ENCODE measurements at regions not wholly inside any gene's neighbourhood (a gene's known extent, or its start where the extent isn't known, plus 50 kb on each side); places are given as distances from the start of the nearest gene placed in this dataset.
"Not testable (repeated sequence)": the region's sequence is repeated elsewhere in the genome, so short reads cannot be mapped to it uniquely, and the experiment has no call there.

GRCh38 chr4:138348055-138348454 lies 105.9 kb upstream of the SLC7A11 start:
- TF ChIP-seq, protein P1, sequence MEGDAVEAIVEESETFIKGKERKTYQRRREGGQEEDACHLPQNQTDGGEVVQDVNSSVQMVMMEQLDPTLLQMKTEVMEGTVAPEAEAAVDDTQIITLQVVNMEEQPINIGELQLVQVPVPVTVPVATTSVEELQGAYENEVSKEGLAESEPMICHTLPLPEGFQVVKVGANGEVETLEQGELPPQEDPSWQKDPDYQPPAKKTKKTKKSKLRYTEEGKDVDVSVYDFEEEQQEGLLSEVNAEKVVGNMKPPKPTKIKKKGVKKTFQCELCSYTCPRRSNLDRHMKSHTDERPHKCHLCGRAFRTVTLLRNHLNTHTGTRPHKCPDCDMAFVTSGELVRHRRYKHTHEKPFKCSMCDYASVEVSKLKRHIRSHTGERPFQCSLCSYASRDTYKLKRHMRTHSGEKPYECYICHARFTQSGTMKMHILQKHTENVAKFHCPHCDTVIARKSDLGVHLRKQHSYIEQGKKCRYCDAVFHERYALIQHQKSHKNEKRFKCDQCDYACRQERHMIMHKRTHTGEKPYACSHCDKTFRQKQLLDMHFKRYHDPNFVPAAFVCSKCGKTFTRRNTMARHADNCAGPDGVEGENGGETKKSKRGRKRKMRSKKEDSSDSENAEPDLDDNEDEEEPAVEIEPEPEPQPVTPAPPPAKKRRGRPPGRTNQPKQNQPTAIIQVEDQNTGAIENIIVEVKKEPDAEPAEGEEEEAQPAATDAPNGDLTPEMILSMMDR (IDR thresholded peaks at IDR 0.05; ENCODE audit: low read depth, low read length): no peak
- no peak overlapping the region for H3K4me3 ChIP-seq (ENCODE audit: low read depth, low read length)

DNA sequence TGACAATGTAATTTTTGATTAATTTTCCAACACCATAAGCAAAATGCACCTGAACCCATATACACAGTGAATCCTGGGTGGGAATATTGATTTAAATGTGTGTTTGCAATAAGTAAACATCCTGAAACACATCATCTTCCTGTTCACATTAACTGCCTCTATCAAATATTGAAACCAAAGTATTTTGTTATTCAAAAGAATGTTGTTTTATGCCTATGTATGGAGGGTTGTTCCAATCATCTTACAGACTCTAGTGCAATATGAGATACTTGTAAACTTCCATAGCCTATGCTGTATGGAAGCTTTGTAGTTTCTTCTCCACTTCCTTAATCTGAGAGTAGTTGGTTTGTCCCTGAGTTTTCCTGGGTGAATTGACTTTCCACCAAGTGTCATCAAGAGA lies 105.4 kb upstream of the SLC7A11 start:
- TF ChIP-seq, protein P1 (IDR thresholded peaks at IDR 0.05; ENCODE audit: low read depth, low read length): no peak

GRCh38 chr4:138344851-138345250 lies 102.7 kb upstream of the SLC7A11 start:
- H3K4me3 ChIP-seq (ENCODE audit: low read depth, low read length): no peak overlapping the region
- TF ChIP-seq, protein P1 (IDR thresholded peaks at IDR 0.05; ENCODE audit: low read depth, low read length): no peak

More for the DNA sequence above, 105.4 kb upstream of the SLC7A11 start:
- H3K4me3 ChIP-seq (ENCODE audit: low read depth, low read length): no peak overlapping the region

- TF ChIP-seq, protein P1 (IDR thresholded peaks at IDR 0.05; ENCODE audit: low read depth, low read length): no peak
- H3K4me3 ChIP-seq (ENCODE audit: low read depth, low read length): no peak overlapping the region
Measured at GRCh38 chr4:138344054-138344453, 101.9 kb upstream of the SLC7A11 start.

- no peak overlapping the region for H3K4me3 ChIP-seq (ENCODE audit: low read depth, low read length)
- TF ChIP-seq, protein P1 (IDR thresholded peaks at IDR 0.05; ENCODE audit: low read depth, low read length): no peak
Measured at GRCh38 chr4:138341739-138342415, 99.7 kb upstream of the SLC7A11 start.

DNA sequence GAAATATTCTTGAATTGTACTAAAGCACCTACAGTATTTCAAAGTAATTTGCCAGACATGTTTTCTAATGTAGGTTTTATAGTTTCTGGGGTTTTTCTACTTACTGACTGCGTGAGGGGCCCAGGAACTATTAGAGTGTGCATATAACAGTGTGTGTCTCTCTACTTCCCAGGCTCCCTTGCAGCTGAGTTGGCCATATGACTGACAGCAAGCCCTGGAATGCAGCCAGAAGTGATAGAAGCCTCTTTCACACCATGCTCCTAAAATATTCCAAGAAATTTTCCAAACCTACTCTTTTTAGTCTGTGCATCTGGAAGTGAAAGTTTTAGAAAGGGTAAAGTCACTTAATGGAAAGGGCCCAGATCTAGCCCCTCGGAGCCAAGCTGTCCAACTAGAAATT lies 96.7 kb upstream of the SLC7A11 start:
- TF ChIP-seq, protein P1 (IDR thresholded peaks at IDR 0.05; ENCODE audit: low read depth, low read length): no peak
- no peak overlapping the region for H3K4me3 ChIP-seq (ENCODE audit: low read depth, low read length)

DNA sequence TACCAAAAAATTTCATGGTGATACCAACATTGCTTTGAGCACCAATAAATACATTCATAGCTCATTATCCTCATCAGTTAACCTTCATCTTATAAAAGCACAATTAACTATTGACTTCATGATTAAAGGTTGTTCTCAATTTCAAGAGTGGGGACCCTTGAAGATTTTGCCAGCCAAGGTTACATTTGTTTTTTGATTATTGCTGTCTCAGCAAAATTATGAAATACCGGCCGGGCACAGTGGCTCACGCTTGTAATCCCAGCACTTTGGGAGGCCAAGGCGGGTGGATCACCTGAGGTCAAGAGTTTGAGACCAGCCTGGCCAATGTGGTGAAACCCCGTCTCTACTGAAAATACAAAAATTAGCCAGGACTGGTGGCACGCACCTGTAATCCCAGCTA lies 96.1 kb upstream of the SLC7A11 start:
- H3K4me3 ChIP-seq (ENCODE audit: low read depth, low read length): not testable (repeated sequence)
